H1 (cell line): ENCODE measurements at regions not wholly inside any gene's neighbourhood (a gene's known extent, or its start where the extent isn't known, plus 50 kb on each side); places are given as distances from the start of the nearest gene placed in this dataset.

Source experiments
- CTCF ChIP-seq, 3 experiments: IDR thresholded peaks; 1 replicate in 2 of 3; 2 replicates in 1 of 3; pipeline versions ENCODE4 v1.5.1 to v1.6.1; 2011; ENCODE audit warnings: low read length in 3 of 3, mild to moderate bottlenecking in 3 of 3, inconsistent platforms in 2 of 3, low read depth in 1 of 3, moderate library complexity in 1 of 3; ENCODE audit not compliant: insufficient read depth in 1 of 3; ENCODE audit errors: control extremely low read depth in 1 of 3
- EGR1 ChIP-seq: IDR thresholded peaks from 2 replicates; pipeline ENCODE4 v1.6.1; 2011; ENCODE audit warnings: low read depth, low read length, borderline replicate concordance
- EZH2 ChIP-seq: fragments of 200-600 bp; sonication (generic); IDR thresholded peaks from 2 replicates; pipeline ENCODE4 v1.7.1; 2012; ENCODE audit warnings: low read depth, mild to moderate bottlenecking, moderate library complexity, low read length, inconsistent platforms; ENCODE audit not compliant: severe bottlenecking
- FOSL1 ChIP-seq: IDR thresholded peaks from 2 replicates; pipeline ENCODE4 v1.6.1; 2011; ENCODE audit warnings: mild to moderate bottlenecking, low read depth, low read length, moderate library complexity; ENCODE audit not compliant: insufficient read depth
- GABPA ChIP-seq: IDR thresholded peaks from 2 replicates; pipeline ENCODE4 v1.6.1; 2011; ENCODE audit warnings: mild to moderate bottlenecking, low read length, moderate library complexity, borderline replicate concordance; ENCODE audit not compliant: insufficient read depth
- HDAC6 ChIP-seq: IDR thresholded peaks from one replicate; pipeline ENCODE4 v1.7.1; 2012; ENCODE audit warnings: low read depth, mild to moderate bottlenecking, inconsistent platforms, low read length, moderate library complexity
- POLR2A ChIP-seq, 2 experiments: IDR thresholded peaks; 1 replicate in 1 of 2; 2 replicates in 1 of 2; pipeline ENCODE4 v1.6.1; 2011; ENCODE audit warnings: low read depth in 2 of 2, low read length in 2 of 2, mild to moderate bottlenecking in 2 of 2; ENCODE audit errors: control extremely low read depth in 1 of 2
- POLR2AphosphoS5 ChIP-seq: IDR thresholded peaks from 2 replicates; pipeline ENCODE4 v1.6.1; 2011; ENCODE audit warnings: low read depth, low read length
- SIN3A ChIP-seq, 2 experiments: IDR thresholded peaks in 1 of 2; conservative IDR thresholded peaks in 1 of 2; 2 replicates each; pipeline ENCODE4 v1.6.1; 2011 to 2012; ENCODE audit warnings: low read length in 2 of 2, improper control_type of control experiment in 1 of 2, low read depth in 1 of 2, mild to moderate bottlenecking in 1 of 2
- TAF1 ChIP-seq: IDR thresholded peaks from 2 replicates; pipeline ENCODE4 v1.6.1; 2011; ENCODE audit warnings: mild to moderate bottlenecking, low read depth, low read length
- TCF12 ChIP-seq: IDR thresholded peaks from 2 replicates; pipeline ENCODE4 v1.6.1; 2011; ENCODE audit warnings: low read depth, mild to moderate bottlenecking, low read length
- YY1 ChIP-seq: IDR thresholded peaks from 2 replicates; pipeline ENCODE4 v1.6.1; 2011; ENCODE audit warnings: low read depth, mild to moderate bottlenecking, low read length

GRCh38 chr16:9597967-9598730, 506.7 kb downstream of the HAPSTR1 start:
- no peak for TF ChIP-seq EZH2
- no peak for TF ChIP-seq POLR2A (IDR thresholded peaks at IDR 0.05; ENCODE audit: control extremely low read depth in 1 of 2, low read depth in 2 of 2, low read length in 2 of 2)
- no peak for TF ChIP-seq CTCF (IDR thresholded peaks at IDR 0.05; ENCODE audit: control extremely low read depth in 1 of 3, insufficient read depth in 1 of 3, low read depth in 1 of 3, low read length in 3 of 3)
- no peak for TF ChIP-seq FOSL1
- no peak for TF ChIP-seq POLR2AphosphoS5
- TF ChIP-seq GABPA: no peak
- TF ChIP-seq EGR1: no peak
- no peak for TF ChIP-seq HDAC6
- no peak for TF ChIP-seq TAF1
- no peak for TF ChIP-seq SIN3A (conservative IDR thresholded peaks at IDR 0.05 in 1 of 2, IDR thresholded peaks at IDR 0.05 in 1 of 2; ENCODE audit: low read depth in 1 of 2, low read length in 2 of 2)
- no peak for TF ChIP-seq YY1
- TF ChIP-seq TCF12: no peak
